ENCODE measurements at regions not wholly inside any gene's neighbourhood (a gene's known extent, or its start where the extent isn't known, plus 50 kb on each side); places are given as distances from the start of the nearest gene placed in this dataset.

GRCh38 chr5:61767231-61768080 lies 435.4 kb downstream of the ZSWIM6 start:
- Mint-ChIP-seq H3K4me3 (no peak overlapping the region), H3K9me3 (peaks cover 0 to 5% of the 10 kb centered on the region in 2 donors), H3K27me3 (peaks cover 16 to 25% of the 10 kb centered on the region in 2 donors), H3K27ac (no peak overlapping the region), H3K4me1 (no peaks in the 10 kb centered on the region), H3K36me3 (no peaks in the 10 kb centered on the region)
- ATAC-seq (replicated peaks) (no peak), DNase-seq (no peak)

- Mint-ChIP-seq H3K4me3 (no peak overlapping the region), H3K27ac (no peak overlapping the region), H3K4me1 (no peaks in the 10 kb centered on the region), H3K9me3 (peaks cover 0 to 5% of the 10 kb centered on the region in 2 donors), H3K36me3 (no peaks in the 10 kb centered on the region), H3K27me3 (peaks cover 19 to 28% of the 10 kb centered on the region in 2 donors)
- ATAC-seq (replicated peaks): peak; percentile 71 to 82
- DNase-seq: no peak
These were observed 436.7 kb downstream of the ZSWIM6 start for GRCh38 chr5:61768692-61769281.

- Mint-ChIP-seq H3K4me1 (no peaks in the 10 kb centered on the region), H3K27me3 (peaks cover 19 to 32% of the 10 kb centered on the region in 2 donors), H3K36me3 (no peaks in the 10 kb centered on the region), H3K9me3 (peaks cover 0 to 5% of the 10 kb centered on the region in 2 donors), H3K27ac (no peak overlapping the region), H3K4me3 (no peak overlapping the region)
- no peak for DNase-seq
- no peak for ATAC-seq (replicated peaks)
These were observed 439.0 kb downstream of the ZSWIM6 start for GRCh38 chr5:61771062-61771461.

GRCh38 chr5:61771808-61772207 lies 439.8 kb downstream of the ZSWIM6 start:
- peaks cover 0 to 5% of the 10 kb centered on the region in 2 donors for H3K9me3 Mint-ChIP-seq
- no peak overlapping the region for H3K27ac Mint-ChIP-seq
- ATAC-seq (replicated peaks) (no peak), DNase-seq (no peak)
- H3K27me3 Mint-ChIP-seq: peaks cover 19 to 32% of the 10 kb centered on the region in 2 donors
- H3K36me3 Mint-ChIP-seq: no peaks in the 10 kb centered on the region
- H3K4me3 Mint-ChIP-seq: no peak overlapping the region
- H3K4me1 Mint-ChIP-seq: no peaks in the 10 kb centered on the region

GRCh38 chr5:61775901-61776300 lies 443.8 kb downstream of the ZSWIM6 start:
- Mint-ChIP-seq H3K27ac (no peak overlapping the region), H3K4me1 (no peaks in the 10 kb centered on the region), H3K4me3 (no peak overlapping the region), H3K9me3 (peaks cover 0 to 5% of the 10 kb centered on the region in 2 donors), H3K36me3 (no peaks in the 10 kb centered on the region), H3K27me3 (peaks cover 10 to 40% of the 10 kb centered on the region in 2 donors)
- DNase-seq: no peak
- ATAC-seq (replicated peaks): no peak

- H3K4me3 Mint-ChIP-seq: no peak overlapping the region
- no peaks in the 10 kb centered on the region for H3K36me3 Mint-ChIP-seq
- DNase-seq (no peak), ATAC-seq (replicated peaks) (no peak)
- no peak overlapping the region for H3K27ac Mint-ChIP-seq
- peaks cover 0 to 2% of the 10 kb centered on the region in 2 donors for H3K9me3 Mint-ChIP-seq
- no peaks in the 10 kb centered on the region for H3K4me1 Mint-ChIP-seq
- H3K27me3 Mint-ChIP-seq: peaks cover 5 to 39% of the 10 kb centered on the region in 2 donors
These were observed 445.2 kb downstream of the ZSWIM6 start for GRCh38 chr5:61777292-61777691.

GRCh38 chr5:61779743-61780142 lies 447.7 kb downstream of the ZSWIM6 start:
- DNase-seq (no peak), ATAC-seq (replicated peaks) (no peak)
- no peak overlapping the region for H3K27ac Mint-ChIP-seq
- H3K9me3 Mint-ChIP-seq: peaks cover 0 to 1% of the 10 kb centered on the region in 2 donors
- H3K4me1 Mint-ChIP-seq: no peaks in the 10 kb centered on the region
- peaks cover 0 to 28% of the 10 kb centered on the region in 2 donors for H3K27me3 Mint-ChIP-seq
- H3K36me3 Mint-ChIP-seq: no peaks in the 10 kb centered on the region
- H3K4me3 Mint-ChIP-seq: no peak overlapping the region

GRCh38 chr5:61783481-61783880 lies 451.4 kb downstream of the ZSWIM6 start:
- no peaks in the 10 kb centered on the region for H3K4me1 Mint-ChIP-seq
- no peak overlapping the region for H3K4me3 Mint-ChIP-seq
- ATAC-seq (replicated peaks) (no peak), DNase-seq (no peak)
- peaks cover 0 to 13% of the 10 kb centered on the region in 2 donors for H3K27me3 Mint-ChIP-seq
- H3K27ac Mint-ChIP-seq: no peak overlapping the region
- peaks cover 0 to 1% of the 10 kb centered on the region in 2 donors for H3K9me3 Mint-ChIP-seq
- no peaks in the 10 kb centered on the region for H3K36me3 Mint-ChIP-seq

GRCh38 chr5:61784341-61784740 lies 452.3 kb downstream of the ZSWIM6 start:
- Mint-ChIP-seq H3K27me3 (peaks cover 0 to 14% of the 10 kb centered on the region in 2 donors), H3K27ac (no peak overlapping the region), H3K36me3 (no peaks in the 10 kb centered on the region), H3K4me1 (no peaks in the 10 kb centered on the region), H3K4me3 (no peak overlapping the region), H3K9me3 (peaks cover 0 to 1% of the 10 kb centered on the region in 2 donors)
- DNase-seq (no peak), ATAC-seq (replicated peaks) (no peak)

- no peak overlapping the region for H3K27ac Mint-ChIP-seq
- ATAC-seq (replicated peaks): no peak
- no peaks in the 10 kb centered on the region for H3K36me3 Mint-ChIP-seq
- peaks cover 0 to 13% of the 10 kb centered on the region in 2 donors for H3K27me3 Mint-ChIP-seq
- no peaks in the 10 kb centered on the region for H3K9me3 Mint-ChIP-seq
- no peak overlapping the region for H3K4me3 Mint-ChIP-seq
- DNase-seq: no peak
- H3K4me1 Mint-ChIP-seq: no peaks in the 10 kb centered on the region
These were observed 456.5 kb downstream of the ZSWIM6 start for GRCh38 chr5:61788548-61788947.

- H3K27me3 Mint-ChIP-seq: peaks cover 3 to 15% of the 10 kb centered on the region in 2 donors
- H3K4me3 Mint-ChIP-seq: no peak overlapping the region
- H3K36me3 Mint-ChIP-seq: no peaks in the 10 kb centered on the region
- H3K4me1 Mint-ChIP-seq: no peaks in the 10 kb centered on the region
- DNase-seq (no peak), ATAC-seq (replicated peaks) (no peak)
- H3K27ac Mint-ChIP-seq: no peak overlapping the region
- H3K9me3 Mint-ChIP-seq: no peaks in the 10 kb centered on the region
These were observed 457.9 kb downstream of the ZSWIM6 start for GRCh38 chr5:61790007-61790406.

- Mint-ChIP-seq H3K27me3 (peaks cover 6 to 17% of the 10 kb centered on the region in 2 donors), H3K36me3 (no peaks in the 10 kb centered on the region), H3K4me3 (no peak overlapping the region), H3K27ac (no peak overlapping the region), H3K4me1 (no peaks in the 10 kb centered on the region), H3K9me3 (no peaks in the 10 kb centered on the region)
- DNase-seq (no peak), ATAC-seq (replicated peaks) (peak; percentile 48 to 62)
These were observed 458.6 kb downstream of the ZSWIM6 start for GRCh38 chr5:61790678-61791077.

GRCh38 chr5:61796773-61797172 lies 464.7 kb downstream of the ZSWIM6 start:
- no peak for DNase-seq
- H3K9me3 Mint-ChIP-seq: no peaks in the 10 kb centered on the region

GRCh38 chr5:61800450-61800849 lies 468.4 kb downstream of the ZSWIM6 start:
- Mint-ChIP-seq H3K27me3 (peaks cover 0 to 4% of the 10 kb centered on the region in 2 donors), H3K27ac (no peak overlapping the region), H3K36me3 (no peaks in the 10 kb centered on the region), H3K4me3 (no peak overlapping the region), H3K9me3 (no peaks in the 10 kb centered on the region), H3K4me1 (no peaks in the 10 kb centered on the region)
- ATAC-seq (replicated peaks) (no peak), DNase-seq (no peak)

More at GRCh38 chr5:61796773-61797172, 464.7 kb downstream of the ZSWIM6 start:
- Mint-ChIP-seq H3K27me3 (peaks cover 6 to 7% of the 10 kb centered on the region in 2 donors), H3K4me3 (no peak overlapping the region), H3K4me1 (no peaks in the 10 kb centered on the region), H3K36me3 (no peaks in the 10 kb centered on the region), H3K27ac (no peak overlapping the region)
- ATAC-seq (replicated peaks): no peak

- Mint-ChIP-seq H3K4me3 (no peak overlapping the region), H3K9me3 (no peaks in the 10 kb centered on the region), H3K27ac (no peak overlapping the region), H3K27me3 (peaks cover 0 to 9% of the 10 kb centered on the region in 2 donors), H3K36me3 (no peaks in the 10 kb centered on the region), H3K4me1 (no peaks in the 10 kb centered on the region)
- ATAC-seq (replicated peaks) (no peak), DNase-seq (no peak)
These were observed 469.1 kb downstream of the ZSWIM6 start for GRCh38 chr5:61801174-61801573.
